GM21619 (cell line): ENCODE measurements at regions not wholly inside any gene's neighbourhood (a gene's known extent, or its start where the extent isn't known, plus 50 kb on each side); places are given as distances from the start of the nearest gene placed in this dataset.

Experiments used
- ATAC-seq: cut with Tn5 transposase; IDR thresholded peaks from one replicate; pipeline ENCODE4 v1.9.1; 2021; ENCODE audit not compliant: unreplicated experiment

GRCh38 chr20:39674842-39675241 lies 712.7 kb downstream of the DHX35 start:
- ATAC-seq: no peak

GRCh38 chr20:39670988-39671387 lies 708.8 kb downstream of the DHX35 start:
- ATAC-seq: no peak

GRCh38 chr20:39669659-39670058 lies 707.5 kb downstream of the DHX35 start:
- ATAC-seq: no peak

GRCh38 chr20:39668038-39668437 lies 705.9 kb downstream of the DHX35 start:
- no peak for ATAC-seq

DNA sequence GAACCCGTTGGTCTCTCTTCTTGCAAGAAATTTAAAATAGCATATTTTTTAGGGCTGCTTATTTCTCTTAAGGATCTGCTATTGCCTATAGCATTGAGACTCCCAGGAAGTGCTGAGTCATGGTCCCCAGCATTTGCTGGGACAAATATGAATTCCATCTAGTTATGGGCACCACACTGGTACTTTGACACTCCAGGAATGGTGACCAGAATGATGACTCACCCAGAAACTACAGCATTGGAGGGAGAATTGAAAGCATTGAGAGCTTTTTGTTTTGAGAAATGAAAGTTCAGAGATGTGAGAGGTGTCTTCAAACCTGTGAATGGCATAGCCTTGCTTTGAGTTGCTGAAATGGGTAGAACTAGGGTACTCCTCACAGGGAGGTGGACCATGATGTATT lies 699.7 kb downstream of the DHX35 start:
- no peak for ATAC-seq

DNA sequence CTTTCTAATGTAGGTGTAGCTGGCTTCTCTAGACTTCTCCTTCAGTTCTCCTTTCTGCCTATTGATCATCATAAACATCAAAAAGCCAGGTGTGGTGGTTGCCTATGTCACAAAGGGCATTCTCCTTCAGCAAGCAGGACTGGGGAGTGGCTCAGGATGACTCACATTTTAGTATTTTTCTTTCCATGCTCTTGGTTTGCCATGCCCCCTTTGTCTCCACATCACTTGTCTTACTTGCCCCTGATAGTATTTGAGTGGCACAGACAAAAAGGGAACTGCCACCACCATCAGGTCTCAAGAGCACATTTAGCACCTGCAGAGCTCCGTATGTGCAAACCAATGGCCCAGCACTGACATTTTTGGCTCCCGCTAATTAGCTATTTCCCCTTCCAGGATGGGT lies 698.8 kb downstream of the DHX35 start:
- no peak for ATAC-seq

GRCh38 chr20:39660226-39660625 lies 698.1 kb downstream of the DHX35 start:
- ATAC-seq: no peak

GRCh38 chr20:39658662-39659409 lies 696.7 kb downstream of the DHX35 start:
- ATAC-seq: no peak

DNA sequence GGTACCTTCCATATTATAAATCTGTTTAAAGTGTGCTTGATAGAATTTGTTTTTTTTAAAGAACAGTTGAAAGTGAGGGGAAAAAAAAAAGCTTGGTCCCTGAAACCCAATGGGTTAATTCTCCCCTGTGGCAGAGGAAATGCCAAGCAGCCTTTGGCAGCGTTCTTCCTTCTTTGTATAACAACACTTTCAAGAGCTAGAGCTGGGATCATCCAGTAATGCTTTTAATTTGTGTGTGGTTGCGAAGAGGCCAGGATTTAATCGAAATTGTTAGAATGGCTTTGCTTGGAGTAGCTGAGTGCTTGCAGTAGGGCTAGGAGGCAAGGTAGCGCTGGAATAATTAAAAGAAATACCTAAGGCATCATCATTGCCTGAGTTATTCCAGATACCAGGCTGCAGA lies 692.0 kb downstream of the DHX35 start:
- no peak for ATAC-seq

GRCh38 chr20:39651645-39652325 lies 689.6 kb downstream of the DHX35 start:
- ATAC-seq: no peak

DNA sequence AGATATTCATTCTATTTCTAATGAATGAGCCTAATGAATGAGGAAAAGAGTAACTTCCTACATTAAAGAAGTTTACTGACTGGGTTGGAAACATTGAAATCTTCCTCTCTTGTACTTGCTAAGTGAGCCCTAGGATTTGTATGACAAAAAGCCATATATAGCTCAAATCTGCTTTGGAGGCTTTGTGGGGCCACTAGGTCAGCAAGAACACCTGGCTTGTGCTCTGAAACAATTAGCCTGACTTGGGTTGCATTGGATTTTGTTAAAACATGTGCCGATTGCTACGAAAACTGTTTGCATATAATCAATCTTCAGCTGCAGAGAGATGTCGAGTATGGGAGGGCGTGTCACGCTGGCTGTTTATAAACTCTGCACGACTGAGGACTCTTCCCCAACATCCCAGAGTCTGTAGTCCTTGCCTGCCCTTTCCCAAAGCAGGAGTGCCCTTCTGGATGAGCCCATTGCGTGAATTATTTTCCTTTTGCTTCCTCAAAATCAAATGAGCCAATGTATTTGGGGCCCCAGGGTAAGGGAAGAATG lies 684.8 kb downstream of the DHX35 start:
- no peak for ATAC-seq

DNA sequence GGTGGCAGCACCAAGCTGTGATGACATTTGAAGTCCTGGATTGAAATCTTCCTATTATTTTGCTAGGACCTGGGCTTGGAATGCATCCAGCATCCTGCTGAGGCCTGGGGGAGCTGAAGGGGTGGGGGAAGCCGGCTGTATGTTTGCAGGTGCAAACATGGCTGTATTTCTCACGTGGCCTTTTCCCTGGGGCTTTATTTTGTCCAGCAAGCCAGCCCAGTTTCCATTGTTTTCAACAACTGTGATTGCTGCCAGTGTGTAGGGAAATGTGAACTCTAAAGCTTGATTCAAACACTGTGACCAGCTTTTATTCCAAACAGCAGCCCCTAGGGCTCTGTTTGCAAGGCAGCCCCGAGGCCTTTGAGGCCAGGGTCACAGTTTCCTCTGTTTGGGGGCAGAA lies 683.0 kb downstream of the DHX35 start:
- ATAC-seq: no peak

- no peak for ATAC-seq
Measured at GRCh38 chr20:39643292-39643691, 681.1 kb downstream of the DHX35 start.

- ATAC-seq: no peak
Measured at GRCh38 chr20:39641423-39641822, 679.3 kb downstream of the DHX35 start.

GRCh38 chr20:39640147-39640546 lies 678.0 kb downstream of the DHX35 start:
- no peak for ATAC-seq

DNA sequence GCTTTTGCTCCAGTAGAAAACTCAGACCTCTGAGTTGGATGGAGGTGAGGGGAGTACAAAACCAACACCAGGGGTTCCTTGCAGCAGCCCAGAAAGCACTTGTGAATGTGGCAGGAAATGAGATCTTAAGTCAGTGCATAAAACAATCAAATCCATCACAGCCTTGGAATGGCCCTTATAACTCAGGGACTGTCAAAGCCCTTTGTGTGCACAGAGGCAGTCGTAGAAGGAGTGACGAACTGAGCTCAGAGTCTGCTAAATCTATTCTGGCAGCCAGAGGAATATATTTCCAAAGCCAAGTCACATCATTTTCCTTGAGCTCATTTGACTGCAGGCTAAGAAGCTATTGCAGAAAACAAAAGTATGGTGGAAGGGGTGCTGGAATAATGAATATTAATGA lies 676.6 kb downstream of the DHX35 start:
- ATAC-seq: no peak

DNA sequence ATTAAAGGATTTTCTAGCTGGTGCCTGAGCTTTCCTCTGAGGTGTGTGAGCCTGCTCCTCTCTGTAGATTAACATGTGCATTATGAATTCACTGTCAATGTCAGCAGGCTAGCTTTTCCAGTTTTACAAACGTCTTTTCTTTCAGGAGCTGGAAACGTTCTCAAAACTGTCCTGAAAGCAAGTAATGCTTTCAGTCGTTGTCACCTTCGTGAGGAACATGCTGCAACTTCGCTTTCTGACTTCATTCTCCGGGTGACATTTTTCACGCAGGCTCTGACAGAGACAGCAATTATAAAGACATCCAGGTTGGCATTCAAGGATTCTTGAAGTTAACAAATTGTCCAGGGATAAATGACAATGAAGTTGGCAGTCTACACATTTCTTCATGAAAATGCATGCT lies 671.5 kb downstream of the DHX35 start:
- no peak for ATAC-seq

DNA sequence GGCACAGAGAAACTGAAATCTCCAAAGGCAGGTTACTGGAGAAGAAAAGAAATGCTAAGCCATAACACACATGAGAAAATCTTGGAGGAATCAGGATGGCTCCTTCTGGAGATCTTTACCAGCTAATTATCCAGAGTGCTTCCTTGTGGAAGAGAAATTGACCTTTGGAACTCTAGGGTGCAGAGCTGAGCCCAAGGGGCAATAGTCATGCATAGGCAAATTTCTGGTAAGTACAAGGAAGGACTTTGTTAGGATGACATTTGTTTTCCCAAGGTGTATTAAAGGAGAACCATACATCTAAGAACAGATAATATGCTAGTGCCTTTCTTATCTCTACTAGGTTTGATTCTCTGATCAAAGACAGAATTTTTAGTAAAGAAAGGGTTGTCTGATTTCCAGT lies 670.6 kb downstream of the DHX35 start:
- ATAC-seq: no peak

- ATAC-seq: no peak
Measured at GRCh38 chr20:39632176-39632575, 670.0 kb downstream of the DHX35 start.

- ATAC-seq: no peak
Measured at GRCh38 chr20:39631557-39631956, 669.4 kb downstream of the DHX35 start.

DNA sequence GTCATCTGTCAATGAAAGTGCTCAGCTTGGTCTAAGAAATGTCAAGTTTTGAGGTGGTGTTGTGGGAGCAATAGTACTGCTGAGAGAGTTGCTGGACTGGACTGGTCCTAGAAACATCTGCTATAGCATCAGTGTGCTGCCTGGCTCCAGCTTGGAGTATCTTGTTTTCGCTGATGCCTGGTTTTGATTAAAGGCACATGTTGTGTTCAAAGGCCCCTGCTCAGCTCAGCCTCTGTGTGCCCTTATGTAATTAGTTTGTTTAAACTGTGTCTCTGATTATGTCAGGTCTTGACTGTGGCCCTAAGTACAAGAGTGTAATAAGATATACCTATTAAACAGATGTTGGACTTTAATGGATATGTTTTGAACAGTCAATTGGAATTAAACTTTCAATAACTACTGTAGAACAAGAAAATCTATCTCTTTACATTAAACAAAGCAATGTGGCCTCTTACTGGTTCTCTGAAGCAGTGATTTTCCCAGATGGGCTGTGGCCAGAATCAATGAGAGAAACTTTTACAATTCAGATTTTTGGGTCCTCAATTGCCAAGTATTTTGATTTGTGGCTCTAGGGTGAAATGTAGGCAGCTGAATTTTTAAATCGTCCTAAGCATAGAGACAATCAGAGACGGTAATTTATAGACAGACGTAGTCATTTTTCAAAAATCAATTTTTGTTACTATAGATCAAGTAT lies 668.2 kb downstream of the DHX35 start:
- no peak for ATAC-seq

DNA sequence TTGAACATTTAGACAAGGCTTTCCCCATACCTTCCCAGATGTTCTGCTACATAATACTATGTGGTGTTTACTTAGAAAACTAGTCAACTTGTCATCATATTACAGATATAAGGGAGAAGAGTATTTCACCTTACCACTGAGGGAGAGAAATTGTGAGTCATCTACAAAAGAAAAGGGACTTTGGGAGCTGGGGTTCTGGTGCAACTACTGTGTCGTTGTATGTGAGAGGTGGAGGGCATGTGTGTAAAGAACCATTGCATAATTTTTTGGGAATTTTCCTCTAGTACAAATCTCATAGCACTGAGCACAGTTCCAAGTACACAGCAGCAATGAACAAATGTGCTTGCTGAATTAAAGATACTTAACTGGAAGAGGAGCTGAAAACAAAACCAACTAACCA lies 665.6 kb downstream of the DHX35 start:
- ATAC-seq: no peak
